ENCODE measurements at regions not wholly inside any gene's neighbourhood (a gene's known extent, or its start where the extent isn't known, plus 50 kb on each side); places are given as distances from the start of the nearest gene placed in this dataset.

DNA sequence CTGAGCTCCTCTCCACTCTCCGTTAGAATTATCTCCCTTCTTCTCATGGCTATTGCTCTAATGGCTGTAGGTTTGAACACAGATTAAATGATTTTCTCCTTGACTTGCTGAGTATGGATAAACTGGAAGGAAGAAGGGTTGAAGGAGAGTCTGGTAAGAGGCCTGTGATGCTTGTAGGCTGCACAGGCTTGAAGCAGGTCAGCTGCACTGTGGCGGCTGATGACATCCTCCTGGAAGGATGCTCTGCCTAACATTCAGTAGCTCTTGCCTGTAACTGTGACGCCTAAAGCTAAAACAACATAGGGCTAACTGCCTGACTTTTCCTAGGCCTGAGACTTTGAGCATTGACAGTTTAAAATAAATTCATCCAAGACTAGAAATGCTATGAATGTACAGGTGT, 166.3 kb downstream of the MREG start:
- ChIA-PET CTCF (no interaction called here), POLR2A (no interaction called here)
- DNase-seq (ENCODE audit: extremely low spot score): no peak
- TF ChIP-seq TARDBP (IDR thresholded peaks at IDR 0.05) (no peak), SP1 (IDR thresholded peaks at IDR 0.05) (no peak), HDGF (IDR thresholded peaks at IDR 0.05; ENCODE audit: borderline replicate concordance) (no peak), ZNF384 (IDR thresholded peaks at IDR 0.05) (no peak), ELF4 (IDR thresholded peaks at IDR 0.05) (no peak), CTBP1 (IDR thresholded peaks at IDR 0.05; ENCODE audit: borderline replicate concordance) (no peak), NFRKB (IDR thresholded peaks at IDR 0.05) (no peak), L3MBTL2 (conservative IDR thresholded peaks at IDR 0.05) (no peak)
- TF ChIP-seq, protein P1, sequence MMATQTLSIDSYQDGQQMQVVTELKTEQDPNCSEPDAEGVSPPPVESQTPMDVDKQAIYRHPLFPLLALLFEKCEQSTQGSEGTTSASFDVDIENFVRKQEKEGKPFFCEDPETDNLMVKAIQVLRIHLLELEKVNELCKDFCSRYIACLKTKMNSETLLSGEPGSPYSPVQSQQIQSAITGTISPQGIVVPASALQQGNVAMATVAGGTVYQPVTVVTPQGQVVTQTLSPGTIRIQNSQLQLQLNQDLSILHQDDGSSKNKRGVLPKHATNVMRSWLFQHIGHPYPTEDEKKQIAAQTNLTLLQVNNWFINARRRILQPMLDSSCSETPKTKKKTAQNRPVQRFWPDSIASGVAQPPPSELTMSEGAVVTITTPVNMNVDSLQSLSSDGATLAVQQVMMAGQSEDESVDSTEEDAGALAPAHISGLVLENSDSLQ (IDR thresholded peaks at IDR 0.05): no peak

DNA sequence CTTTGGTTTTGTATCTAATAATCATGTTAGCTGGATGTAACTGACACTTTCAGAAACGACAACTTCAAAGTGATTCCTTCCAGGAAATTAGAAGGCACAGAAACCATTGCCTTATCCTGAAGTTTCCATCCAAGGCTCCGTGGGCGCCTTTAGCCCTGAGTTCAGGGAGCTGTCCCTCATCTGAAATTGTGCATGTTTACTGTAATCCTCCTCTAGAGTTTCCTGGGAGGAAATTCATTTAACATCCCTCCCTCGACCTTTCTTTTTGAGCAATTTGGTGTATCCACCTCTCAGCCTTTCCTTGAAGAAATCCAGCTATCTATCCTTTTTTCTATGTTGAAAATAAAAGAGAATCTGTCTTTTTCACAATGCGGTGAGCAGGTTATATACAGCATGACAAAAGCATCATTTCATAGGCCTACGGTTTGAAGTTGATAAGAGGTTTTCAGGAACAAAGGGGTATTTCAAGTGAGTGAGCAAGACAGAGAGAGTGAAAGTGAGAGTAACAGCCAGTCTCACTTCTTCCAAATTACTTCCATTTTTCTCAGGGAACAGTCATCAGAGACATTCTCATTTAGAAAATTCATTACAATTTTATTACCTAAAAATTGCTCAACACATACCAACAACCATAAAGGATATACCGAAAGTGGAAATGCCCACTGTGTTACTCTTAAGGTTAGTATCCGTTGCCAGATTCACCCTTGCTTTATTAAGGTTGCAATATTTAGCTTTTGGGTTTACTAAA, 167.3 kb downstream of the MREG start:
- CTCF ChIA-PET: no interaction called here
- DNase-seq (ENCODE audit: extremely low spot score): no peak
- TF ChIP-seq SUZ12 (IDR thresholded peaks at IDR 0.05) (no peak), FOXA1 (IDR thresholded peaks at IDR 0.05) (no peak), BHLHE40 (IDR thresholded peaks at IDR 0.05; ENCODE audit: borderline replicate concordance) (no peak), ARNT (IDR thresholded peaks at IDR 0.05) (no peak), ZNF384 (IDR thresholded peaks at IDR 0.05) (no peak), FOXM1 (IDR thresholded peaks at IDR 0.05; ENCODE audit: borderline replicate concordance) (no peak), TARDBP (IDR thresholded peaks at IDR 0.05) (no peak), NFRKB (IDR thresholded peaks at IDR 0.05) (no peak), HDGF (IDR thresholded peaks at IDR 0.05; ENCODE audit: borderline replicate concordance) (no peak), L3MBTL2 (conservative IDR thresholded peaks at IDR 0.05) (no peak), SP1 (IDR thresholded peaks at IDR 0.05) (no peak), LEF1 (IDR thresholded peaks at IDR 0.05; ENCODE audit: borderline replicate concordance) (no peak), CTBP1 (IDR thresholded peaks at IDR 0.05; ENCODE audit: borderline replicate concordance) (no peak), ELF4 (IDR thresholded peaks at IDR 0.05) (no peak), FOXK2 (IDR thresholded peaks at IDR 0.05) (no peak)
- TF ChIP-seq, protein P1 (IDR thresholded peaks at IDR 0.05): no peak
- POLR2A ChIA-PET: no interaction called here

DNA sequence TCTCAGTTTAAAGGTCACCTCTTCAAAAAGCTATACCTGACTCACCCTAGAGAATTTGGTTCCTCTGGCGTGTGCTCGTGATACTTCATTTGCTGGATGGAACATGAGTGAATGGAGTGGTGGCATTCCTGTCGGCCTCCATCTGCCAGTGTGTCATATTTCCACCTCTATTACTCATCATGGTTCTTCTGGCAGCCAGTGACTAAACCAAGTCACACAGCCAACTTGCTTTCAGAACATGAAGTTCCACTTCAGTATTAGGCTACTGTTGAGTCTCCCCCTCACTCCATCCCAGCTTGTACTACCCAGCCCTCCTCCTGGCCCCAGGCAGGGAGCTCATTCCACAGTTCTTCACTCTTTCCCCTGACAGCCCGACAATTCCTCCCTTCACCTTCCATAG, 169.8 kb downstream of the MREG start:
- POLR2A ChIA-PET: interaction anchor here (0.6 kb wide), 1 partner anchor 99 kb away, joined by 3 read pairs; no protein-coding TSS in a partner anchor
- TF ChIP-seq ARNT (IDR thresholded peaks at IDR 0.05): no peak
- TF ChIP-seq BHLHE40 (IDR thresholded peaks at IDR 0.05; ENCODE audit: borderline replicate concordance): no peak
- TF ChIP-seq ZNF384 (IDR thresholded peaks at IDR 0.05): no peak
- no peak for TF ChIP-seq CTBP1 (IDR thresholded peaks at IDR 0.05; ENCODE audit: borderline replicate concordance)
- no peak for TF ChIP-seq FOXK2 (IDR thresholded peaks at IDR 0.05)
- TF ChIP-seq SUZ12 (IDR thresholded peaks at IDR 0.05): no peak
- CTCF ChIA-PET: interaction anchor here (0.7 kb wide), 1 partner anchor 77 kb away, joined by 3 read pairs; no protein-coding TSS in a partner anchor
- DNase-seq (ENCODE audit: extremely low spot score): no peak

DNA sequence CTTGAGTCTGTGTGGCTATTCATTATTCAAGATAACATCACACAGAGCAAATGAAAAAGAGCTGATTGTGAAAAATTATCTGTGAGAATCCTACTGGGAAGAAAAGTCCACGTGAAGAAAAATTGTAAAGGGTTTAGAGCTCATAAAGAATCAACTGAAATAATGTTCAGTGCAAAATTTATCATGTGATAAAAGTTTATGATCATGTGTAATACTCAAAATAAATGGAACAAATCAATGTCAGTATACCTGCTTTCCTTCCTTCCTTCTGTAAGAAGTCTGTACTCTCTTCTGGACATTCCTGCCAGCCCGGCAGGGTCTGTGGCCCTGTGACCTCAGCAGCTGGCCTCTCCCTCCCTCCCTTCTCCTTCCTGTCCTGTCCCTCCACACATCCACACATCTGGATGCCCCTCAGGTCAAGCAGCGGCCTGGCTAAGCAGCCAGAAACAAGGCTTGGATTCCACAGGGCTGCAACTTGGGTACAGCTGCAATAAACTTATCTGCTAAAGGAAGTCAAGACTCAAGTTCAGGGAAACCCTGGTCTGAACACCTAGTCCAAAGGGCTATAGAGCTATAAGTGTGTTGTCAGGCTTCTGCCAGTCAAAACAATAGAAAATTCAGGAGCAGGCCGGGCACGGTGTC, 172.1 kb downstream of the MREG start:
- TF ChIP-seq CTBP1 (IDR thresholded peaks at IDR 0.05; ENCODE audit: borderline replicate concordance) (no peak), LEF1 (IDR thresholded peaks at IDR 0.05; ENCODE audit: borderline replicate concordance) (no peak), ZNF384 (IDR thresholded peaks at IDR 0.05) (no peak), FOXK2 (IDR thresholded peaks at IDR 0.05) (no peak), NFRKB (IDR thresholded peaks at IDR 0.05) (no peak), SP1 (IDR thresholded peaks at IDR 0.05) (no peak), HDGF (IDR thresholded peaks at IDR 0.05; ENCODE audit: borderline replicate concordance) (no peak), BHLHE40 (IDR thresholded peaks at IDR 0.05; ENCODE audit: borderline replicate concordance) (no peak), ELF4 (IDR thresholded peaks at IDR 0.05) (no peak), ARNT (IDR thresholded peaks at IDR 0.05) (no peak), TARDBP (IDR thresholded peaks at IDR 0.05) (no peak), L3MBTL2 (conservative IDR thresholded peaks at IDR 0.05) (no peak), FOXM1 (IDR thresholded peaks at IDR 0.05; ENCODE audit: borderline replicate concordance) (no peak), SUZ12 (IDR thresholded peaks at IDR 0.05) (no peak), FOXA1 (IDR thresholded peaks at IDR 0.05) (no peak)
- TF ChIP-seq, protein P1 (IDR thresholded peaks at IDR 0.05): no peak
- no peak for DNase-seq (ENCODE audit: extremely low spot score)
- CTCF ChIA-PET: no interaction called here
- POLR2A ChIA-PET: no interaction called here

DNA sequence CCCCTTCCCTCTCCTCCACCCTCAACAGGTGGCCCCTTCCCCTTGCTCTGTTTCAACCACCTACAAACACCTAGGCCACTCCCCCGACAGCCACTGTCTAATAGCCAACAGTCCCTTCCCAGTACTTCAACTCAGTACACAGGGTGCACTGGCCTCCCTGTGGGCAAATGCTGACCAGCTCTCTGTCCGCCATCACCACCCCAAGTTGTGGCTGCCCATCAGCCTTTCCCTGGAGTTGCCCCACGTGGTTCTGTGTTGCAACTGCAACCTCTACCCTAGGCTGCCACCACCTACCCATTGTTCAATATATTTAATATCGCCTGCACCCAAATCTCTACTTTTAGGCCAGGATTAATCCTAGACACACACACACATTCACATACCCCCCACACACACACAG, 173.5 kb downstream of the MREG start:
- TF ChIP-seq TARDBP (IDR thresholded peaks at IDR 0.05): no peak
- TF ChIP-seq FOXA1 (IDR thresholded peaks at IDR 0.05): no peak
- no peak for TF ChIP-seq ELF4 (IDR thresholded peaks at IDR 0.05)
- no peak for TF ChIP-seq ARNT (IDR thresholded peaks at IDR 0.05)
- no peak for TF ChIP-seq SP1 (IDR thresholded peaks at IDR 0.05)
- TF ChIP-seq, protein P1 (IDR thresholded peaks at IDR 0.05): no peak
- no peak for TF ChIP-seq ZNF384 (IDR thresholded peaks at IDR 0.05)
- no peak for TF ChIP-seq L3MBTL2 (conservative IDR thresholded peaks at IDR 0.05)
- POLR2A ChIA-PET: no interaction called here
- no peak for DNase-seq (ENCODE audit: extremely low spot score)
- CTCF ChIA-PET: interaction anchor here (1.4 kb wide), 1 partner anchor 12 kb away, joined by 5 read pairs; no protein-coding TSS in a partner anchor

All from HEK293T (cell line).